HEK293 (cell line): ENCODE measurements at regions not wholly inside any gene's neighbourhood (a gene's known extent, or its start where the extent isn't known, plus 50 kb on each side); places are given as distances from the start of the nearest gene placed in this dataset.

Source experiments
- CTCF ChIA-PET: fragments of 350-600 bp; formaldehyde crosslinking; extraction: SDS; loops from one replicate; lab custom pipeline; 2021; ENCODE audit warnings: antibody characterized with exemption; lab: Yijun Ruan, JAX
- POLR2A ChIA-PET: fragments of 300-600 bp; formaldehyde crosslinking; extraction: SDS; loops from one replicate; lab custom pipeline; 2020; ENCODE audit warnings: antibody characterized with exemption, inconsistent platforms; lab: Yijun Ruan, JAX
- H3K27ac ChIP-seq: fragments of 200-500 bp; sonication (Bioruptor generic); 2 replicates; pipeline ENCODE4 v1.5.1; 2014; ENCODE audit warnings: low read depth, low read length, control low read depth, inconsistent platforms; ENCODE audit errors: extremely low read depth
- H3K36me3 ChIP-seq, 2 experiments: fragments of 200-500 bp in 1 of 2; sonication (Bioruptor generic) in 1 of 2; 1 replicate in 1 of 2; 2 replicates in 1 of 2; pipeline ENCODE4 v1.5.1; 2014 to 2017; ENCODE audit warnings: inconsistent platforms in 2 of 2, low read length in 2 of 2; ENCODE audit not compliant: control insufficient read depth in 2 of 2, insufficient read depth in 1 of 2
- H3K4me1 ChIP-seq: fragments of 200-500 bp; sonication (Bioruptor generic); 2 replicates; pipeline ENCODE4 v1.5.1; 2014; ENCODE audit warnings: mild to moderate bottlenecking, low read length, inconsistent platforms; ENCODE audit not compliant: control insufficient read depth, insufficient read depth
- H3K4me3 ChIP-seq: 2 replicates; pipeline ENCODE4 v1.5.1; 2011; ENCODE audit warnings: low read depth, mild to moderate bottlenecking, control low read depth, low read length, moderate library complexity
- H3K9me3 ChIP-seq: fragments of 200-500 bp; sonication (Bioruptor generic); 2 replicates; pipeline ENCODE4 v1.5.1; 2014; ENCODE audit warnings: low read depth, low read length, inconsistent platforms; ENCODE audit not compliant: control insufficient read depth, insufficient read depth
- HOXD13 ChIP-seq: sonication (generic); formaldehyde crosslinking; IDR thresholded peaks from 2 replicates; pipeline ENCODE4 v1.8.0; 2022; ENCODE audit warnings: missing genetic modification reagents, borderline replicate concordance
- KLF7 ChIP-seq: fragments of 450-650 bp; formaldehyde crosslinking; IDR thresholded peaks from 2 replicates; pipeline ENCODE4 v1.5.1; 2016; ENCODE audit warnings: missing biosample characterization, missing genetic modification characterization, borderline replicate concordance
- PRDM1 ChIP-seq: fragments of 450-650 bp; formaldehyde crosslinking; IDR thresholded peaks from 2 replicates; pipeline ENCODE4; 2016; ENCODE audit warnings: missing biosample characterization, missing genetic modification characterization
- TCF7L2 ChIP-seq: IDR thresholded peaks from 2 replicates; pipeline ENCODE4 v1.6.1; 2011; ENCODE audit warnings: low read depth, mild to moderate bottlenecking, inconsistent platforms, low read length, moderate library complexity, borderline replicate concordance
- ZEB2 ChIP-seq: fragments of 450-650 bp; formaldehyde crosslinking; IDR thresholded peaks from 2 replicates; pipeline ENCODE4 v1.5.1; 2016; ENCODE audit warnings: missing biosample characterization, missing genetic modification characterization
- ZNF121 ChIP-seq: fragments of 450-650 bp; formaldehyde crosslinking; IDR thresholded peaks from 2 replicates; pipeline ENCODE4 v1.5.1; 2016; ENCODE audit warnings: missing biosample characterization, missing genetic modification characterization
- ZNF155 ChIP-seq: fragments of 450-650 bp; formaldehyde crosslinking; IDR thresholded peaks from 2 replicates; pipeline ENCODE4 v1.5.1; 2016; ENCODE audit warnings: missing biosample characterization, missing genetic modification characterization
- ZNF184 ChIP-seq: fragments of 450-650 bp; IDR thresholded peaks from 2 replicates; pipeline ENCODE4 v1.5.1; 2018; ENCODE audit warnings: missing biosample characterization, mild to moderate bottlenecking, missing genetic modification characterization
- ZNF211 ChIP-seq: fragments of 450-650 bp; formaldehyde crosslinking; IDR thresholded peaks from 2 replicates; pipeline ENCODE4 v1.5.1; 2016; ENCODE audit warnings: low read depth, missing biosample characterization, missing genetic modification characterization
- ZNF214 ChIP-seq: fragments of 450-650 bp; formaldehyde crosslinking; IDR thresholded peaks from 2 replicates; pipeline ENCODE4 v1.5.1; 2017; ENCODE audit warnings: missing biosample characterization, mild to moderate bottlenecking, missing genetic modification characterization, borderline replicate concordance
- ZNF248 ChIP-seq: fragments of 450-650 bp; formaldehyde crosslinking; IDR thresholded peaks from 2 replicates; pipeline ENCODE4 v1.5.1; 2017; ENCODE audit warnings: missing biosample characterization, missing genetic modification characterization
- ZNF350 ChIP-seq: fragments of 450-650 bp; formaldehyde crosslinking; IDR thresholded peaks from 2 replicates; pipeline ENCODE4 v1.5.0; 2017; ENCODE audit warnings: missing biosample characterization, mild to moderate bottlenecking, missing genetic modification characterization
- ZNF529 ChIP-seq: fragments of 450-650 bp; formaldehyde crosslinking; IDR thresholded peaks from 2 replicates; pipeline ENCODE4 v1.5.1; 2017; ENCODE audit warnings: missing genetic modification characterization, missing biosample characterization; ENCODE audit not compliant: insufficient replicate concordance
- ZNF623 ChIP-seq: fragments of 450-650 bp; formaldehyde crosslinking; IDR thresholded peaks from 2 replicates; pipeline ENCODE4 v1.5.1; 2016; ENCODE audit warnings: missing biosample characterization, missing genetic modification characterization
- ZNF747 ChIP-seq: fragments of 450-650 bp; formaldehyde crosslinking; IDR thresholded peaks from 2 replicates; pipeline ENCODE4 v1.5.1; 2016; ENCODE audit warnings: missing biosample characterization, missing genetic modification characterization
- TF ChIP-seq, protein P1 (sequence below): fragments of 450-650 bp; IDR thresholded peaks from 2 replicates; pipeline ENCODE4 v1.5.1; 2018; ENCODE audit warnings: missing biosample characterization, mild to moderate bottlenecking, missing genetic modification characterization
- TF ChIP-seq, protein P2 (sequence below): fragments of 450-650 bp; formaldehyde crosslinking; IDR thresholded peaks from 2 replicates; pipeline ENCODE4 v1.5.1; 2016; ENCODE audit warnings: missing biosample characterization, missing genetic modification characterization
- TF ChIP-seq, protein P3 (sequence below): fragments of 450-650 bp; formaldehyde crosslinking; IDR thresholded peaks from 2 replicates; pipeline ENCODE4 v1.5.1; 2017; ENCODE audit warnings: missing biosample characterization, missing genetic modification characterization
- TF ChIP-seq, protein P4 (sequence below): fragments of 450-650 bp; formaldehyde crosslinking; IDR thresholded peaks from 2 replicates; pipeline ENCODE4 v1.5.1; 2016; ENCODE audit warnings: missing biosample characterization, missing genetic modification characterization

DNA sequence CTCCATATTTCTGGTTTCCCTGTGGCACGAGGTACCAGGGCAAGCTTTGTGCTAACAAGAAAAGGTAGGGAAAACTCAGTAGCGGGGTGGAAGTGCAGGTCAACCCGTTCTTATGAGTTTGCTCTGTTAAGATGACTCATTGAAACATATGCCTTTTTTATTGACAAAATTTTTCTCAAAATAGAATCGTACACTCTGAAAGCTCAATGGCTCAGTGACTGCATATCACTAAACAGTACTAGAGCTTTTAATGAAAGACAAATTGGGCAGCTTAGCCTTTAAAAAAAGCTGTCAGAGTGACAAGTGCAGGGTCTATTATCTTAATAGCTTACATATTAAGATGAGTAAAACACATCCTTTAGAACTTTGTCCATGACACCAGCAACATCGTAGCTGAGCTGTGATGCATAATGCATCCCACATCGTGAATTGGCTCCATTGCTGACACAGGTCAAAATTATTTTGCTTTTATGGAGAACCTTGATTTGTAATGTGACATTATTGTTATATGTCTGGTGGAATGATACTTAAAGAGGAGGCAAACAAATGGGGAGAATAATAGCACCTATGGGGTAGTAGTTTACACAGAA, 264.4 kb downstream of the ETV1 start (continued):
- TF ChIP-seq, protein P1, sequence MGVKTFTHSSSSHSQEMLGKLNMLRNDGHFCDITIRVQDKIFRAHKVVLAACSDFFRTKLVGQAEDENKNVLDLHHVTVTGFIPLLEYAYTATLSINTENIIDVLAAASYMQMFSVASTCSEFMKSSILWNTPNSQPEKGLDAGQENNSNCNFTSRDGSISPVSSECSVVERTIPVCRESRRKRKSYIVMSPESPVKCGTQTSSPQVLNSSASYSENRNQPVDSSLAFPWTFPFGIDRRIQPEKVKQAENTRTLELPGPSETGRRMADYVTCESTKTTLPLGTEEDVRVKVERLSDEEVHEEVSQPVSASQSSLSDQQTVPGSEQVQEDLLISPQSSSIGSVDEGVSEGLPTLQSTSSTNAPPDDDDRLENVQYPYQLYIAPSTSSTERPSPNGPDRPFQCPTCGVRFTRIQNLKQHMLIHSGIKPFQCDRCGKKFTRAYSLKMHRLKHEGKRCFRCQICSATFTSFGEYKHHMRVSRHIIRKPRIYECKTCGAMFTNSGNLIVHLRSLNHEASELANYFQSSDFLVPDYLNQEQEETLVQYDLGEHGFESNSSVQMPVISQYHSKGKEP (tag by site-specific recombination), result no peak
- no peak for TF ChIP-seq ZNF350 (tag by site-specific recombination)
- TF ChIP-seq ZEB2 (tag by site-specific recombination), result no peak
- TF ChIP-seq TCF7L2, result no peak
- no peak for TF ChIP-seq ZNF747 (tag by site-specific recombination)
- TF ChIP-seq ZNF214 (tag by site-specific recombination), result no peak
- no peak for TF ChIP-seq HOXD13 (CRISPR knock-in tag)
- TF ChIP-seq, all 188 proteins: peak for 0

DNA sequence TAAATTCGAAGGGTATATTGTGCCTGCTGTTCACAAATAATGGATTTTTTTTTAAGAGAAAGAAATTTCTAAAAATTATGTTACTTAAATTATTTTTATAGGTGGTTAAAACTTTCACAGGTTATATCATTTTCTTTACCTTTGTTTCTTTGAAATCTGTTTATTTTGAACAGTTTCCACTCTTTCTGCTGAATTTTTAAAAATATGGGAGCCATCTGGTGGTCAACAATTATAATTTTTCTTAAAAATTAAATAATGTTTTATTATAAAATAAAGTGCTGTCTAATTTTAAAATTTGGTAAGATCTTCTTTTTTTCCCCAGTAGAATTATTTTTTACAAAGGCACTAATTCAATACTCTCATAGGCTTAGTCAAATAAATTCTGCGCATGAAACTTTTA, 263.9 kb downstream of the ETV1 start:
- POLR2A ChIA-PET, result no interaction called here
- CTCF ChIA-PET, result interaction anchor here (0.7 kb wide), 1 partner anchor 249 kb away, joined by 3 read pairs; no protein-coding TSS in a partner anchor

More for the DNA sequence above, 263.9 kb downstream of the ETV1 start:
- Histone ChIP-seq H3K27ac (no peak overlapping the region), H3K9me3 (no peaks in the 10 kb centered on the region), H3K4me3 (no peak overlapping the region), H3K36me3 (no peaks in the 10 kb centered on the region), H3K4me1 (no peaks in the 10 kb centered on the region)
- no peak for TF ChIP-seq KLF7
- TF ChIP-seq ZNF623, result no peak
- no peak for TF ChIP-seq ZNF184 (tag by site-specific recombination)
- TF ChIP-seq, protein P2, sequence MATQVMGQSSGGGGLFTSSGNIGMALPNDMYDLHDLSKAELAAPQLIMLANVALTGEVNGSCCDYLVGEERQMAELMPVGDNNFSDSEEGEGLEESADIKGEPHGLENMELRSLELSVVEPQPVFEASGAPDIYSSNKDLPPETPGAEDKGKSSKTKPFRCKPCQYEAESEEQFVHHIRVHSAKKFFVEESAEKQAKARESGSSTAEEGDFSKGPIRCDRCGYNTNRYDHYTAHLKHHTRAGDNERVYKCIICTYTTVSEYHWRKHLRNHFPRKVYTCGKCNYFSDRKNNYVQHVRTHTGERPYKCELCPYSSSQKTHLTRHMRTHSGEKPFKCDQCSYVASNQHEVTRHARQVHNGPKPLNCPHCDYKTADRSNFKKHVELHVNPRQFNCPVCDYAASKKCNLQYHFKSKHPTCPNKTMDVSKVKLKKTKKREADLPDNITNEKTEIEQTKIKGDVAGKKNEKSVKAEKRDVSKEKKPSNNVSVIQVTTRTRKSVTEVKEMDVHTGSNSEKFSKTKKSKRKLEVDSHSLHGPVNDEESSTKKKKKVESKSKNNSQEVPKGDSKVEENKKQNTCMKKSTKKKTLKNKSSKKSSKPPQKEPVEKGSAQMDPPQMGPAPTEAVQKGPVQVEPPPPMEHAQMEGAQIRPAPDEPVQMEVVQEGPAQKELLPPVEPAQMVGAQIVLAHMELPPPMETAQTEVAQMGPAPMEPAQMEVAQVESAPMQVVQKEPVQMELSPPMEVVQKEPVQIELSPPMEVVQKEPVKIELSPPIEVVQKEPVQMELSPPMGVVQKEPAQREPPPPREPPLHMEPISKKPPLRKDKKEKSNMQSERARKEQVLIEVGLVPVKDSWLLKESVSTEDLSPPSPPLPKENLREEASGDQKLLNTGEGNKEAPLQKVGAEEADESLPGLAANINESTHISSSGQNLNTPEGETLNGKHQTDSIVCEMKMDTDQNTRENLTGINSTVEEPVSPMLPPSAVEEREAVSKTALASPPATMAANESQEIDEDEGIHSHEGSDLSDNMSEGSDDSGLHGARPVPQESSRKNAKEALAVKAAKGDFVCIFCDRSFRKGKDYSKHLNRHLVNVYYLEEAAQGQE (tag by site-specific recombination), result no peak
- TF ChIP-seq ZNF248, result no peak
- TF ChIP-seq ZNF155 (tag by site-specific recombination), result no peak
- no peak for TF ChIP-seq ZNF211 (tag by site-specific recombination)
- TF ChIP-seq PRDM1 (tag by site-specific recombination), result no peak
- no peak for TF ChIP-seq ZNF529
- TF ChIP-seq ZNF121 (tag by site-specific recombination), result no peak
- TF ChIP-seq, protein P3, sequence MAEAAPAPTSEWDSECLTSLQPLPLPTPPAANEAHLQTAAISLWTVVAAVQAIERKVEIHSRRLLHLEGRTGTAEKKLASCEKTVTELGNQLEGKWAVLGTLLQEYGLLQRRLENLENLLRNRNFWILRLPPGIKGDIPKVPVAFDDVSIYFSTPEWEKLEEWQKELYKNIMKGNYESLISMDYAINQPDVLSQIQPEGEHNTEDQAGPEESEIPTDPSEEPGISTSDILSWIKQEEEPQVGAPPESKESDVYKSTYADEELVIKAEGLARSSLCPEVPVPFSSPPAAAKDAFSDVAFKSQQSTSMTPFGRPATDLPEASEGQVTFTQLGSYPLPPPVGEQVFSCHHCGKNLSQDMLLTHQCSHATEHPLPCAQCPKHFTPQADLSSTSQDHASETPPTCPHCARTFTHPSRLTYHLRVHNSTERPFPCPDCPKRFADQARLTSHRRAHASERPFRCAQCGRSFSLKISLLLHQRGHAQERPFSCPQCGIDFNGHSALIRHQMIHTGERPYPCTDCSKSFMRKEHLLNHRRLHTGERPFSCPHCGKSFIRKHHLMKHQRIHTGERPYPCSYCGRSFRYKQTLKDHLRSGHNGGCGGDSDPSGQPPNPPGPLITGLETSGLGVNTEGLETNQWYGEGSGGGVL (tag by site-specific recombination), result no peak
- TF ChIP-seq, protein P4, sequence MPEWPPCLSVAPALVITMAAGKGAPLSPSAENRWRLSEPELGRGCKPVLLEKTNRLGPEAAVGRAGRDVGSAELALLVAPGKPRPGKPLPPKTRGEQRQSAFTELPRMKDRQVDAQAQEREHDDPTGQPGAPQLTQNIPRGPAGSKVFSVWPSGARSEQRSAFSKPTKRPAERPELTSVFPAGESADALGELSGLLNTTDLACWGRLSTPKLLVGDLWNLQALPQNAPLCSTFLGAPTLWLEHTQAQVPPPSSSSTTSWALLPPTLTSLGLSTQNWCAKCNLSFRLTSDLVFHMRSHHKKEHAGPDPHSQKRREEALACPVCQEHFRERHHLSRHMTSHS, result no peak
